ENCODE measurements at regions not wholly inside any gene's neighbourhood (a gene's known extent, or its start where the extent isn't known, plus 50 kb on each side); places are given as distances from the start of the nearest gene placed in this dataset.

DNA sequence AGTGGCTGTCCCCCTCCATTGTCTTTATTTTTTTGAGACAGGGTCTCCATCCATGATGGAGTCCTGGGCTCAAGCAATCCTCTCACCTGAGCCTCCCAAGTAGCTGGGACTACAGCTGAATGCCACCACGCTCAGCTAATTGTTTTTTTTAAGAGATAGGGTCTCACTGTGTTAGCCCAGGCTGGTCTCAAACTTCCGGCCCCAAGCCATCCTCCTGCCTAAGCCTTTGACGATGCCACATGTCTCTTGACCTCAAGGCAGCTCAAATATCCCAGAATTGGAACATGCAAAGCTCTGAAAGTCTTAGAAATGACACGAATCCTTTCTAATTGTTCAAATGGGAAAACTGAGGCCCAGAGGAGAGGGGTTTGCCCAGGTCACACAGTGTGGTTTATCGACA lies 75.4 kb upstream of the ZNF423 start:
- no peak overlapping the region for H3K4me3 Mint-ChIP-seq
- H3K36me3 Mint-ChIP-seq: no peaks in the 10 kb centered on the region
- H3K9me3 Mint-ChIP-seq: no peaks in the 10 kb centered on the region
- H3K27me3 Mint-ChIP-seq: peaks cover 10% of the 10 kb centered on the region
- H3K27ac Mint-ChIP-seq: no peak overlapping the region
- no peaks in the 10 kb centered on the region for H3K4me1 Mint-ChIP-seq
- no peak for ATAC-seq

DNA sequence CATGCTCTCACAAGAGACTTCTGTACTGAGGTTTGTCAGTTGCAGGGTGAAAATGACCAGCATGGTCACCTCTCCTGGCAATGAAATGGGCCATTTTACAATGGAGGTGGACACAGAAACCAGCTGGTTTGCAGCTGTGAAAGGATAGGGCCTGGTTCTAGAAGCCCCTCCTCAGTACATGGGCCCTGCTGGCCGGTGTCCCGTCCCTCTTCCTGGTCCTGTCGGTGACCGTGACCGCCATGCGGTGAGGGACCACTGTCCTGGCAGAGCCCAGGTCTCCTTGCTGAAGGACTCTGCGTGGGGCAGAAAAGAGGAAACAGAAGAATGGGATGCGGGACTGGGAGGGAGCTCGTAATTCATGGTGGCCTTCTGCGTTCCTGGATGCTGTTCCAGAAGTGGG lies 76.0 kb upstream of the ZNF423 start:
- Mint-ChIP-seq H3K4me1 (no peaks in the 10 kb centered on the region), H3K27me3 (peaks cover 10% of the 10 kb centered on the region), H3K36me3 (no peaks in the 10 kb centered on the region), H3K4me3 (no peak overlapping the region), H3K27ac (no peak overlapping the region), H3K9me3 (no peaks in the 10 kb centered on the region)
- no peak for ATAC-seq

DNA sequence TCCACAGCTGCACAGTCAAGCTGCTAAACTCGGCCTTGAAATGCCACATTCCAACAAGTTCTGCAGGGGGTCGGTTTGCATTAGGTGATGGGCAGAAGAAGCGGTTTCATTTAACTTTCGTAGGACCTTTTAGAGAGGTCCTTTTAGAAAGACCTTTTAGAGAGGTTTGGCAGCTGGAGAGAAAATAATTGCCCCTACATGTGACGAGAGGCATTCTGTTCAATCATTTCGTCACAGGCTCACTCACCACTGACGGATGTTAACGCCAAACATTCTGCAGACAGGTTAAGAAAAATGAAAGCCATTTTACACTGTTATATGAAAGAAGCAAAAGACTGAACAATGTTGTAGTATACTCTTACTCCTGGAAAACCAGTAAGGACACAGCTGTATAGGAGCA lies 76.5 kb upstream of the ZNF423 start:
- Mint-ChIP-seq H3K27me3 (peaks cover 10% of the 10 kb centered on the region), H3K36me3 (no peaks in the 10 kb centered on the region), H3K27ac (no peak overlapping the region), H3K4me3 (no peak overlapping the region), H3K9me3 (no peaks in the 10 kb centered on the region), H3K4me1 (no peaks in the 10 kb centered on the region)
- ATAC-seq: no peak

DNA sequence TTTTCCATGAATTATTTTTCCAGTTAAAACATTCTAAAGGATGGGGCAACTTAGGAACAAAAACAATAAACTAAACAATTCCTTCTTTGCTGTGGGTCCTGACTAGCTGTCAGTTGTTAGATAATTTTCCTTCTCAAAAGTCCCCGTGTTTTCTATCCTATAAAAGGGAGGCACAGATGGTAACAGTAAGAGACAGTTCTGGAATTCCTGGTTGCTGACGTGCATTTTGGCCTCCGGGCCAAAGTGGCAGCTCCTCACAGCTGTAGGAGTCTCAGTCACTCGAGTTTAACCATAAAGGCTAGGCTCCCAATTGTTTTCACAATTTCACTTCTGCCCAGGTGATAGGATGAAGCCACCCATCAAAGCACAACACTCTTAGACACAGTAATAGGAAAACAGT lies 77.0 kb upstream of the ZNF423 start:
- Mint-ChIP-seq H3K27ac (no peak overlapping the region), H3K9me3 (no peaks in the 10 kb centered on the region), H3K27me3 (peaks cover 14% of the 10 kb centered on the region), H3K4me3 (no peak overlapping the region), H3K4me1 (no peaks in the 10 kb centered on the region), H3K36me3 (no peaks in the 10 kb centered on the region)
- no peak for ATAC-seq

DNA sequence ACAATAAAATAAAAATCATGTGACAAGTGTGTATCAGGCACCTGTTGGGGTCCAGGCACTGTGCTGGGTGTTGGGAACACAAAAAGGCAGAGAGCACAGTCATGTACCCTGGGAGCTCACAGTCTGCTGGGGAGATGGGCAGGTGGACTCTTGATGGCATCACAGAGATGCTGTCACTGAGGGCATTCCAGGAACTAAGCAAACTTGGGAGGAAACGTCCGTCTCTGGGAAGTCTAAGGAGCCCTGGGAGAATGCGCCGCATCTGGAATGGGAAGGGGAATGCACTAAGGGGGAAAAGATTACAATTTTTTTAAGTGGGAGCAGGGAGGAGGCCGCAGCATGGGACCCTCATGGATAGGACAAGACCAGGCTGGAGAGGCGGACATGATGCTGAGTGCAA lies 80.9 kb upstream of the ZNF423 start:
- Mint-ChIP-seq H3K36me3 (no peaks in the 10 kb centered on the region), H3K4me1 (no peaks in the 10 kb centered on the region), H3K27me3 (peaks cover 28% of the 10 kb centered on the region), H3K9me3 (peaks cover 3% of the 10 kb centered on the region), H3K27ac (no peak overlapping the region), H3K4me3 (no peak overlapping the region)
- ATAC-seq: no peak

DNA sequence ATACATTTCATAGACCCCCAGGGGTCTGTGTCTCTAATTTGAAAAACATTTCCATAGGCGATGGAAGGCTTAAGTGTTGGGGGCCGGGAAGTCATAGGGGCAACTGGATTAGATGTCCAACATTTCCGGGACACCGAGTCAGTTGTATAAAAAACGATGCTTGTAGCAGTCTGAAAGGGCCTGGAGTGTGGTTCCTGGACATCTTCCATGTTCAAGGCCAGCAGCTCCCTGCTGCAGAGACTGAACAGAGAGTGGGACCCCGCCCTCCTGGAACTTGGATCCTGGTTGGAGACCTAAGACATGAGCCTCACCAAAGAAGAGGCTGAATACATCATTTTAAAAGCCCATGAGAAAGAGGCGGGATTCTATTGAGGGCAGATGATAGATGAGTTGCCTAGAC lies 82.0 kb upstream of the ZNF423 start:
- Mint-ChIP-seq H3K36me3 (no peaks in the 10 kb centered on the region), H3K27ac (no peak overlapping the region), H3K27me3 (peaks cover 36% of the 10 kb centered on the region), H3K4me3 (no peak overlapping the region), H3K9me3 (peaks cover 3% of the 10 kb centered on the region), H3K4me1 (no peaks in the 10 kb centered on the region)
- no peak for ATAC-seq

DNA sequence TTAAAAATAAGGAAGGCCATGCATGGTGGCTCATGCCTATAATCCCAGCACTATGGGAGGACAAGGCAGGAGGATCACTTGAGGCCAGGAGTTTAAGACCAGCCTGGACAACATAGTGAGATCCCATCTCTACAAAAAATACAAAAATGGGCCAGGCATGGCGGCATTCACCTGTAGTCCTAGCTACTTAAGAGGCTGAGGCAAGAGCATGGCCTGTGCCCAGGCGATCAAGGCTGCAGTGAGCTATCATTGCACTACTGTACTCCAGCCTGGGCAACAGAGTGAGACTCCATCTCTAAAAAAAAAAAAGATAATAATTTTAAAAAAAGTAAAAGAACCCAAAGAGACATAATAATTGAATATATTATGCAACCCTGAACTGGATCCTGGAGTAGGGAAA lies 83.6 kb upstream of the ZNF423 start:
- Mint-ChIP-seq H3K4me1 (no peaks in the 10 kb centered on the region), H3K9me3 (peaks cover 3% of the 10 kb centered on the region), H3K27ac (no peak overlapping the region), H3K27me3 (peaks cover 36% of the 10 kb centered on the region), H3K36me3 (no peaks in the 10 kb centered on the region), H3K4me3 (no peak overlapping the region)
- no peak for ATAC-seq

DNA sequence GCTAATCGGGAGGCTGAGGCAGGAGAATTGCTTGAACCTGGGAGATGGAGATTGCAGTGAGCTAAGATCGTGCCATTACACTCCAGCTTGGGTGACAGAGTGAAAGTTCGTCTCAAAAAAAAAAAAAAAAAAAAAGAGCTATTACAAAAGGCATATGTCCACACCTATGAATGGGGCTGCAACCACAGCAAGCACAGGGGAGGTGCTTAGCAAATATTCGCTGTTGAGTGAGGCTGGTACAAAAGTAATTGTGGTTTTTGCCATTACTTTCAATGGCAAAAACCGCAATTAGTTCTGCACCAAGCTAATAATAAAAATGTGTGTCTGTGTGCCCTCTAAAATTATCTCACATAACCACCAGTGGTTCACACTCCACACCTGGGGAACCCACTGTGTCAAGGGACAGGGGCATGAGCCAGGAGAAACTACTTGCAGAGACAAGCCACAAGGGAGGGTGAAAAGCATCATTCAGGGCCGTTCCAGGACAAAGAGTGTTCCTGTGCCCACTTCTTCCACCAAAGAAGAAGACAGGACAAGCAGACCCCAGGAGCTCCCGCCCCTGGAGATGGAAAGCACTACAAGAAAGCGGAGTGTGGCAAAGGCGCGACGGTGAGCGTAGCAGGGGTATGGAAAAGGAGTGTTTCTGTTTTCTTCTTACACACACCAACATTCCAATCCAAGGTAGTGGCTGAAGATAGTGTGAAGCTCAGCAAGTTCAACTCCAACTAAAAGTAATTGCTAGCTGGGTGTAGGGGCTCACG lies 84.4 kb upstream of the CNEP1R1 start:
- no peak overlapping the region for H3K27ac Mint-ChIP-seq
- no peak for ATAC-seq

DNA sequence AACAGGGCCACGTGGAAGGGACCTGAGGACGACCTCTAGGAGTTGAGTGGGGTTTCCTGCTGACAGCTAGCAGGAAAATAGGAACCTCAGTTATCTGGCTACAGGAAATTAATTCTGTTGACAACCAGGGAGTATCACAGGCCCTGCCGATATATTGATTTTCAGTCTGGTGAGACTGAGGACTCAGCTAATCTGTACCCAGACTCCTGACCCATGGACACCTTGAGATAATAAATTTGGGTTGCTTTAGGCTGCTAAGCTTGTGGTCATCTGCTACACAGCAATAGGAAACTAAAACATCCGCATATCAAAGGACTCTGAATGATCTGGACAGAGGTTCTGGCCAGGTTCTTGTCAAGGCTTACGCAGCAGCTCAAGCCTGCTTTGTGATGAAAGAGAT lies 80.8 kb upstream of the CNEP1R1 start:
- Mint-ChIP-seq H3K27me3 (peaks cover 39% of the 10 kb centered on the region), H3K4me3 (no peak overlapping the region), H3K4me1 (no peaks in the 10 kb centered on the region), H3K27ac (no peak overlapping the region), H3K36me3 (no peaks in the 10 kb centered on the region), H3K9me3 (no peaks in the 10 kb centered on the region)
- ATAC-seq: no peak

More for the DNA sequence above, 84.4 kb upstream of the CNEP1R1 start:
- Mint-ChIP-seq H3K4me3 (no peak overlapping the region), H3K27me3 (peaks cover 36% of the 10 kb centered on the region), H3K9me3 (peaks cover 3% of the 10 kb centered on the region), H3K4me1 (no peaks in the 10 kb centered on the region), H3K36me3 (no peaks in the 10 kb centered on the region)

DNA sequence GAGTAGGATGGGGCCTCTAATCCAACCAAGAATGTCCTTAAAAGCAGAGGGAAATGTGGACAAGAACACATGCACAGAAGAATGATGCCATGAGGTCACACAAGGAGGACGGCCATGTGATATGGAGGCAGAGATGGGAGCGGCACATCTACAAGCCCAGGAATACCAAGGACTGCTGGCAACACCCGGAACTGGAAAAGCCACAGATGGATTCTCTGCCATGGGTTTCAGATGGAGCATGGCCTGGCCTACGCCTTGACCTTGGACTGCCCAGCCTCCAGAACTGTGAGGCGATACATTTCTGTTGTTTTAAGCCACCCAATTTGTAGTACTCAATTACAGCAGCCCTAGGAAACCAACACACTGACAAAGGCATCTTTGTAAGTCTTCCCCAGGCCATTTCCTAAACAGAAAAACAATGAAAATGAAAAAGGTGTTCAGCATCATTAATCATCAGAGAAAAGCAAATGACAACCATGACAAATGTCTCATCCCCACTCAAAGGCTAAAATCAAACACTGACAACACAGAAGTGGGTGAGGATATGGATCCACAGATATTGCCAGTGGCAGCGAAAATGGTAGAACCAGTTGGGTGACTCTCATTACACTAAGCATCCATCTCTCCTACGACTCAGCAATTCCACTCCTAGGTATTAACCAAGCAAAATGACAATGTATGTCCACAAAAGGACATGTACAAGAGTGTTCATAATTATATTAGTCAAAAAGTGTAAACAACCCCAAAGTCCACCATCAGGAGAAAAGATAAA lies 76.9 kb upstream of the CNEP1R1 start:
- Mint-ChIP-seq H3K4me1 (no peaks in the 10 kb centered on the region), H3K36me3 (no peaks in the 10 kb centered on the region), H3K27ac (no peak overlapping the region), H3K27me3 (peaks cover 17% of the 10 kb centered on the region), H3K9me3 (no peaks in the 10 kb centered on the region), H3K4me3 (no peak overlapping the region)
- no peak for ATAC-seq

DNA sequence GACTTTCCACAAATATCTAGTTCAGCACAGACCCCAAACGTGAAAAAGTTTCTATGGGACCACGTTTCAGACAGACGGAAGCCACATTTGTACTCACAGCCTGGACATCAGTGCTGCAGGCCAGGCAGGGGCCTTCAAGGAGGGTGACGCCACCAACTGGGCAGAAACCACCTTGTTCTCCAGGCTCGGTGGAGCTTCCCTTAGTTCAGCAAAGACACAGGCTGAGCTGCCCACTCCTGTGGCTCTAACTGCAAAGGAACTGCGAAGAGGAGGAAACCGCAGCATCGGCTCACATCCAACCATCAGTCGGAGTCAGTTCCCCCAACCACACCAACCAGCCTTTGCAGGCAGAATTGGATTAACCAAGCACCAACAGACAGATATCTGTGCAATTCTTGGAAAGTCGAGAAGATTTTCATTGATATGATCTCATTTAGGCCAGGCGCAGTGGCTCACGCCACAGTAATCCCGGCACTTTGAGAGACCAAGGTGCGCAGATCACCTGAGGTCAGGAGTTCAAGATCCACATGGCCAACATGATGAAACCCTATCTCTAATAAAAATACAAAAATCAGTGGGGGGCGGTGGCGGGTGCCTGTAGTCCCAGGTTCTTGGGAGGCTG lies 73.3 kb upstream of the CNEP1R1 start:
- Mint-ChIP-seq H3K36me3 (no peaks in the 10 kb centered on the region), H3K4me1 (no peaks in the 10 kb centered on the region), H3K27ac (no peak overlapping the region), H3K27me3 (peaks cover 23% of the 10 kb centered on the region), H3K4me3 (no peak overlapping the region), H3K9me3 (no peaks in the 10 kb centered on the region)
- ATAC-seq: no peak

DNA sequence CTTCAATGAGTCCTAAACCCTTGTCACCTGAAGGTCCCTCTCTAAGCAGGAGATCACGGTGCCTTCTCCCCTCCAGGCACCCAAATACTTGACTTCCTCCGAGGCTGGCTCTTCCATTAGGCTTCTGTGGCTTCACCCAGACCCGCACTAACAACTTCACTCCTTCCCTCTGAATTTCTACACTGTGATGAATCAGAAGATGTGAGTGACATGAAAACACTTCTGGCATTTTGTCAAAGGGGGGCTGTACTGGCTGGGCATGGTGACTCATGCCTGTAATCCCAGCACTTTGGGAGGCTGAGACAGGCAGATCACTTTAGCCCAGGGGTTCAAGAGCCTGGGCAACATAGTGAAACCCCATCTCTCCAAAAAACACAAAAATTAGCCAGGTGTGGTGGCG lies 72.6 kb upstream of the CNEP1R1 start:
- no peak for ATAC-seq
- no peaks in the 10 kb centered on the region for H3K36me3 Mint-ChIP-seq

DNA sequence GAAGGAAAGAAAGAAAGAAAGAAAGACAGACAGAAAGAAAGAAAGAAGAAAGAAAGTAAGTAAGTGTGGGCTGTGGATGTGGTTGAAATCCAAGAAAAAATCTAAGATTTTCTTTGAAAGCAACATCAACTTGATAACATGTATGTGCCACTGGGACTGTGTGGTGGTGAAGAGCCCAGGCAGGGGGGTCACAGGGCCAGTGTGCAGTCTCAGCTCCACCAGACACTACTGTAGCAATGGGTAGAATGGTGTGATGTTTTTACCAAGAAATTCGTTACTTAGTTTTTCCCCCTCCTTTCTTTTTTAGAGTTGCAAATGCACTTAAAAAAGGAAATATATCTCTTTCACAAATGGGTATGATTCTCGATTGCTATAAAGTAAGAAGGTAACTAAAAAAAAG lies 71.9 kb upstream of the CNEP1R1 start:
- peaks cover 26% of the 10 kb centered on the region for H3K27me3 Mint-ChIP-seq
- H3K4me1 Mint-ChIP-seq: no peaks in the 10 kb centered on the region
- no peaks in the 10 kb centered on the region for H3K9me3 Mint-ChIP-seq
- ATAC-seq: no peak
- no peak overlapping the region for H3K4me3 Mint-ChIP-seq
- H3K27ac Mint-ChIP-seq: no peak overlapping the region
- H3K36me3 Mint-ChIP-seq: no peaks in the 10 kb centered on the region

More for the DNA sequence above, 72.6 kb upstream of the CNEP1R1 start:
- Mint-ChIP-seq H3K9me3 (no peaks in the 10 kb centered on the region), H3K4me1 (no peaks in the 10 kb centered on the region), H3K4me3 (no peak overlapping the region), H3K27me3 (peaks cover 29% of the 10 kb centered on the region), H3K27ac (no peak overlapping the region)

DNA sequence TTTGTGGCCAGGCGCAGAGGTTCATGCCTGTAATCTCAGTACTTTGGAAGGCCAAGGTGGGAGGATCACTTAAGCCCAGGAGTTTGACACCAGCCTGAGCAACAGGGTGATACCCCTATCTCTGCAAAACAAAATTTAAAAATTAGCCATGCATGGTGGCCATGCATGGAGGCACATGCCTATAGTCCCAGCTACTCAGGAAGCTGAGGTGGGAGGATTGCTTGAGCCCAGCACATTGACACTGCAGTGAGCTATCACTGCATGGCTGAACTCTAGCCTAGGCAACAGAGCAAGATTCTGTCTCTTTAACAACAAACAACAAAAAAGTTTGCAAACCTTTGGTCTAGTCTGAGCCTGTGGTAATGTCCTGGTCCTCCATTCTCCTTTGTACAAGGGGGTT lies 69.2 kb upstream of the CNEP1R1 start:
- no peaks in the 10 kb centered on the region for H3K36me3 Mint-ChIP-seq
- H3K27me3 Mint-ChIP-seq: peaks cover 13% of the 10 kb centered on the region
- H3K27ac Mint-ChIP-seq: no peak overlapping the region
- no peak for ATAC-seq
- H3K9me3 Mint-ChIP-seq: no peaks in the 10 kb centered on the region
- no peaks in the 10 kb centered on the region for H3K4me1 Mint-ChIP-seq
- H3K4me3 Mint-ChIP-seq: no peak overlapping the region

DNA sequence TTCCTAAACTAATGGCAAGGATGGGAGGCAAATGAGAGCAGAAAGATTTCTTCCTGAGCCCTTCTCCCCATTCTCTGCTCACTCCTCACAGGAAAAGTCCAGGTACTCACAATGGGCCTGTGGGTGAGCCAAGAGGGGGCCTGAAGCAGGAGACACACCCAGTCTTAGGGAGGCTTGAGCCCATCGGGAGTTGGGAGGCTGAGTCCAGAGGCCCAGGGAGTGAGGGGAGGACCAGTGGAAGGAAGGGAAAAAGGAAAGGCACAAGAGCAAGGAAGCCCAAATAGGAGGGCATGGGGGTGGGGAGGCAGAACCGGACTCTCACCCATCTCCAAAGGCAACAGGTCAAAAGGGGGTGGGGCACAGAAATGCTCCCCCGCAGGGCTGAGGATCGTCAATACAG lies 68.1 kb upstream of the CNEP1R1 start:
- H3K4me3 Mint-ChIP-seq: no peak overlapping the region
- H3K9me3 Mint-ChIP-seq: no peaks in the 10 kb centered on the region
- no peak for ATAC-seq
- no peaks in the 10 kb centered on the region for H3K4me1 Mint-ChIP-seq
- peaks cover 17% of the 10 kb centered on the region for H3K27me3 Mint-ChIP-seq
- H3K36me3 Mint-ChIP-seq: no peaks in the 10 kb centered on the region
- no peak overlapping the region for H3K27ac Mint-ChIP-seq

DNA sequence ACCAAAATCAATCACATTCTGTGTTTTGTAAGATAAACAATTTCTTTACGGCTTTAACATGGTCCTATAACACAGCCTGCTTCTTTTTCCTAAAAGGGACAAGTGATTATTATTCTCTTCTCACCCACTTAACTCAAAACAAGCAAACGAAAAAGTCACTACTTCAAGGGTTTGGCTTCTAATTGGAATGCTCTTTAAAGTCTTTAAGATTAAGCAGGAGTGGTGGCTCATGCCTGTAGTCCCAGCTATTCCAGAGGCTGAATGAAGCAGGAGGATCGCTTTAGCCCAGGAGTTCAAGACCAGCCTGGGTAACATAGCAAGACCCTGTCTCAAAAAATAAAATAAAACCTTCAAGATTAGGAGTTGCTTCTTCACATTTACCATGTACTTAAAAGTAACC lies 66.6 kb upstream of the CNEP1R1 start:
- Mint-ChIP-seq H3K36me3 (no peaks in the 10 kb centered on the region), H3K4me3 (no peak overlapping the region), H3K27ac (no peak overlapping the region), H3K9me3 (no peaks in the 10 kb centered on the region), H3K27me3 (peaks cover 26% of the 10 kb centered on the region), H3K4me1 (no peaks in the 10 kb centered on the region)
- no peak for ATAC-seq
